Fibroblast of lung (primary cell): ENCODE measurements at regions not wholly inside any gene's neighbourhood (a gene's known extent, or its start where the extent isn't known, plus 50 kb on each side); places are given as distances from the start of the nearest gene placed in this dataset.

Source experiments
- DNase-seq, 2 donors: peaks; one replicate each; pipeline versions ENCODE4 v3.0.0 to v3.0.0-alpha.2; 2010; ENCODE audit warnings: low read depth in 2 of 2
- H2AFZ ChIP-seq: 2 replicates; pipeline ENCODE4 v1.5.1; 2012; ENCODE audit warnings: low read length, control low read depth, inconsistent platforms
- H3K27ac ChIP-seq: 2 replicates; pipeline ENCODE4 v1.5.1; 2011; ENCODE audit warnings: low read length, control low read depth; ENCODE audit not compliant: insufficient read depth
- H3K27me3 ChIP-seq: 2 replicates; pipeline ENCODE4 v1.5.1; 2011; ENCODE audit warnings: mild to moderate bottlenecking, low read length; ENCODE audit not compliant: control insufficient read depth, insufficient read depth
- H3K36me3 ChIP-seq: 2 replicates; pipeline ENCODE4 v1.5.1; 2011; ENCODE audit warnings: low read length; ENCODE audit not compliant: control insufficient read depth, insufficient read depth
- H3K4me1 ChIP-seq: 2 replicates; pipeline ENCODE4 v1.5.1; 2011; ENCODE audit warnings: low read length; ENCODE audit not compliant: control insufficient read depth, insufficient read depth; ENCODE audit errors: extremely low read depth
- H3K4me2 ChIP-seq: 2 replicates; pipeline ENCODE4 v1.5.1; 2011; ENCODE audit warnings: low read length, control low read depth; ENCODE audit not compliant: insufficient read depth; ENCODE audit errors: extremely low read depth
- H3K4me3 ChIP-seq, 4 experiments: fragments of 200-600 bp in 1 of 4; sonication (generic) in 1 of 4; replicated peaks in 1 of 4; 2 replicates each; pipeline ENCODE4 v1.5.1; 2011 to 2016; ENCODE audit warnings: low read length in 4 of 4, low read depth in 3 of 4, mild to moderate bottlenecking in 3 of 4, control low read depth in 2 of 4, inconsistent platforms in 1 of 4, mixed read lengths in 1 of 4; ENCODE audit not compliant: insufficient read depth in 1 of 4; ENCODE audit errors: control extremely low read depth in 1 of 4
- H3K79me2 ChIP-seq: 2 replicates; pipeline ENCODE4 v1.5.1; 2012; ENCODE audit warnings: mild to moderate bottlenecking, low read length, inconsistent platforms; ENCODE audit not compliant: control insufficient read depth, insufficient read depth
- H3K9ac ChIP-seq: 2 replicates; pipeline ENCODE4 v1.5.1; 2011; ENCODE audit warnings: mild to moderate bottlenecking, low read length, control low read depth; ENCODE audit not compliant: insufficient read depth
- H3K9me3 ChIP-seq: 2 replicates; pipeline ENCODE4 v1.5.1; 2012; ENCODE audit warnings: low read depth, low read length; ENCODE audit not compliant: control insufficient read depth, insufficient read depth
- H4K20me1 ChIP-seq: 2 replicates; pipeline ENCODE4 v1.5.1; 2011; ENCODE audit warnings: low read length; ENCODE audit not compliant: control insufficient read depth, insufficient read depth; ENCODE audit errors: extremely low read depth
- CTCF ChIP-seq, 2 donors: IDR thresholded peaks in 1 of 2; conservative IDR thresholded peaks in 1 of 2; 1 replicate in 1 of 2; 2 replicates in 1 of 2; pipeline ENCODE4 v1.5.1; 2011 to 2012; ENCODE audit warnings: low read length in 2 of 2, control low read depth in 1 of 2, inconsistent platforms in 1 of 2, low read depth in 1 of 2, mild to moderate bottlenecking in 1 of 2
- EZH2 ChIP-seq: IDR thresholded peaks from 2 replicates; pipeline ENCODE4 v1.5.1; 2012; ENCODE audit warnings: low read length, control low read depth, mild to moderate bottlenecking; ENCODE audit errors: missing control alignments

GRCh38 chr3:103499967-103500366 lies 1065.2 kb downstream of the ZPLD1 start:
- no peaks in the 10 kb centered on the region for H3K27me3 ChIP-seq
- no peak overlapping the region for H3K27ac ChIP-seq
- no peaks in the 10 kb centered on the region for H4K20me1 ChIP-seq
- H3K4me3 ChIP-seq = no peak overlapping the region
- no peaks in the 10 kb centered on the region for H3K4me1 ChIP-seq
- H3K79me2 ChIP-seq = no peaks in the 10 kb centered on the region
- H3K4me2 ChIP-seq = no peak overlapping the region
- H2AFZ ChIP-seq = no peak overlapping the region
- DNase-seq = peak in 1 of 2 donors; percentile 53
- TF ChIP-seq EZH2 (no peak), CTCF (conservative IDR thresholded peaks at IDR 0.05 in 1 of 2, IDR thresholded peaks at IDR 0.05 in 1 of 2; ENCODE audit: low read depth in 1 of 2, low read length in 2 of 2) (no peak)
- H3K9me3 ChIP-seq = no peaks in the 10 kb centered on the region
- no peak overlapping the region for H3K9ac ChIP-seq
- no peaks in the 10 kb centered on the region for H3K36me3 ChIP-seq

GRCh38 chr3:103510760-103511159 lies 1075.9 kb downstream of the ZPLD1 start:
- no peaks in the 10 kb centered on the region for H4K20me1 ChIP-seq
- H3K36me3 ChIP-seq = no peaks in the 10 kb centered on the region
- H3K4me1 ChIP-seq = no peaks in the 10 kb centered on the region
- DNase-seq = no peak
- no peaks in the 10 kb centered on the region for H3K79me2 ChIP-seq
- H3K27me3 ChIP-seq = no peaks in the 10 kb centered on the region
- no peak overlapping the region for H2AFZ ChIP-seq
- no peak overlapping the region for H3K9ac ChIP-seq
- TF ChIP-seq CTCF (conservative IDR thresholded peaks at IDR 0.05 in 1 of 2, IDR thresholded peaks at IDR 0.05 in 1 of 2; ENCODE audit: low read depth in 1 of 2, low read length in 2 of 2) = no peak
- H3K9me3 ChIP-seq = no peaks in the 10 kb centered on the region
- H3K27ac ChIP-seq = no peak overlapping the region
- no peak overlapping the region for H3K4me2 ChIP-seq
- no peak overlapping the region for H3K4me3 ChIP-seq

- Histone ChIP-seq H3K9ac (no peak overlapping the region), H3K27me3 (no peaks in the 10 kb centered on the region), H3K4me2 (no peak overlapping the region), H3K27ac (no peak overlapping the region), H2AFZ (no peak overlapping the region), H3K4me1 (no peaks in the 10 kb centered on the region), H3K4me3 (no peak overlapping the region), H3K79me2 (no peaks in the 10 kb centered on the region), H3K36me3 (no peaks in the 10 kb centered on the region), H3K9me3 (no peaks in the 10 kb centered on the region), H4K20me1 (no peaks in the 10 kb centered on the region)
- DNase-seq = peak in 1 of 2 donors; percentile 3
- TF ChIP-seq EZH2 (no peak), CTCF (conservative IDR thresholded peaks at IDR 0.05 in 1 of 2, IDR thresholded peaks at IDR 0.05 in 1 of 2; ENCODE audit: low read depth in 1 of 2, low read length in 2 of 2) (no peak)
Observed at GRCh38 chr3:103511891-103512290, 1077.1 kb downstream of the ZPLD1 start.
